NCI-H524 (cell line): ENCODE measurements at regions not wholly inside any gene's neighbourhood (a gene's known extent, or its start where the extent isn't known, plus 50 kb on each side); places are given as distances from the start of the nearest gene placed in this dataset.
"Not testable (repeated sequence)": the region's sequence is repeated elsewhere in the genome, so short reads cannot be mapped to it uniquely, and the experiment has no call there.

Source experiments
- DNase-seq, 2 experiments: peaks; one replicate each; lab custom pipeline; 2025; lab: John Stamatoyannopoulos, UW

GRCh38 chr2:125224830-125225229 is 1199.7 kb downstream of the CNTNAP5 start:
- peak in 1 of 2 experiments; percentile 40 for DNase-seq

DNA sequence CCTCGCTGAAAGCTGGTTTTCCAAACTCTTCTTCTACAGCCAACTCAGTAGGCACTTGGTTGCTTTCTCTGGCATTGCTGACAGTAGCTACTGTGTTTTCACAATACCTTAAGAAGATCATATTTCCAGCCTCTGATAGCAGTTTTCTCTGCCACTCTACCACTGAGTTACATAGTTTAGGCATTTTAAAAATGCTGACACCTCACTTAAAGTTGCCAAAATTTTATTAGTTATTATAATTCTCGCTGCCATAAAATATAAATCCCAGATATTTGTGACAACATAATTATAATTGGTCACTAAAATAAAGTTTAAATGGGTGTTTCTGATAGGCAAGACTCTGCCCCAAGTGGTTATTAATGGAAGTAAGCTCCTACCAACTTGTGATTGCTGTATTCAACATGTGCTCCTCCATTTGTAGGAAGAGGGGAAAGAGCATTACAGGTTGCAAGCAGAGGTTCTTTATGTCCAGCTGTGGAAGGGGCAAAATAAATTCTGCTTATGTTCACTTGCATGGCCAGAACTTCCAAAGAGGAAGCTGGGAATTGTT is 1202.8 kb downstream of the CNTNAP5 start:
- DNase-seq: peak in 1 of 2 experiments; percentile 1

DNA sequence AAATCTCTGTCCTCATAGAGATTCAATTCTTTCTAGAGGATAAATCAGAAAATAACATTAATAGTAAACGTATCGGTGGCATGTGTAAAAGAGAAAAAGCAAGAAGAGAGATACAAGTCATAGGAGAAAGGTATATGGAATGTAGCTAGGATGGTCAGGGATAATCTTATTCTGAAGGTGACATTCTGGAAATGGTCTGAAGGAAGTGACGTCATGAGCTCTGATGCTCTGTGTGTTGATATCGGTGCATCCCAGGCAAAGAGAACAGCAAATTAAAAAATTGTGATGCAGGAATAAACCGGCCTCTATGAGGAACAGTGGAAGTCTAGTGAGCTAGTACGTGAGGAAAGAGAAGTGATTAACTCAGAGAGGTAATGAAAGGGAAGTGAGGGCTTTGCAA is 1215.8 kb downstream of the CNTNAP5 start:
- no peak for DNase-seq

DNA sequence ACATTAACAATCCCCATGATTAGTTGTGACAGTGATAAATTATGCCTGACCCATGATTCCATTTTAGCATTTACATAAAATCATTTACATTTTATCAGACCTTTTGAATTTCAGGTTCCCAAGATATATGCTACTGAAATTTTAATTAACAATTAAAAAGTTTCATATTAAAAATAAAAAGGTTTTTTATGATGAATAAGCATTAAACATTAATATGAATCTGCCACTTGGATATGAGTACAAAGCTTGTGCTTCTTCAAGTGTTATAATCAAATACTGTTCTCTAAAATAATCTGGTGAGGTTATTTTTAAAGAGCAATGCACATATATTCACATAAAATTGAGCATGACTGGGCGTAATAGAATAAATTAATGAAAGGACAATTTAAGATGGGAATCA is 1218.0 kb downstream of the CNTNAP5 start:
- no peak for DNase-seq

DNA sequence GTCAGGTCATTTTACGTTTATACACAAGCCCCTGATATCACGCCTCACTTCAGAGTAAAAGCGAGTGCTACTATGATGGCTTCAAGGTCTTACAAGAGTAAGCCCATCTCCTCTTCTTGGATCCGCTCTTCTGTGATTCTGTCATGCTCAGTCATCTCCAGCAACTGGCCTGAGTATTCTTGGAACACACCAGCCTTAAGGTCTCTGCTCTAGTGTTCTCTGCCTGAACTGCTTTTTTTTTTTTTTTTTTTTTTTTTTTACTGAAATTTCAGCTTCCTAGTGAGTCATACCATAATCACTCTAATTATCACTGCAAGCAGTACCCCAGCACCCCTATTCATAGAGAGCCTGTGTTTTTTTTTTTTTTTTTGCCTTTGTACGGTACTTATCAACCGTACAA is 1228.9 kb downstream of the CNTNAP5 start:
- no peak for DNase-seq

DNA sequence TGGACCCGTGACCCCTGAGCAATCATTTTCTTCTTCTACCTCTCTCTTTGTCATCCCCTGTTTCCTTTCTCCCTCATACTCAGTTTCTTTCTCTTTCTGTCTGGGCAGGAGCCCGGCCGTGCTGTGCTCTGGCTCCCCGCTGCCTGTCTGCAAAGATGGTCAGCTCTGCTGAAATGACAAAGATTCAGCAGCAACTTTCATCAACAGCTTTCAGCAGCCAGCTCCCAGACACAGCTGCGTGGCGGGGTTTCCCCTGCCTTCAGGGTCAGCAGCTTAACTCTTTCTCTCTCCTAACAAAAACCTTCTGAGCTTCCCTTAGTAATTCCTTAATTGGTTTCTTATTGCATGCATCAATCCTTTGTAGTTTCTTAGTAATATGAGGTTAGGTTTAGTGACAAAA is 1234.4 kb downstream of the CNTNAP5 start:
- DNase-seq: no peak

- DNase-seq: not testable (repeated sequence)
These were observed 1235.4 kb downstream of the CNTNAP5 start for GRCh38 chr2:125260366-125260930.

GRCh38 chr2:125264453-125264852 is 1239.4 kb downstream of the CNTNAP5 start:
- no peak for DNase-seq

GRCh38 chr2:125267683-125268082 is 1242.6 kb downstream of the CNTNAP5 start:
- no peak for DNase-seq

DNA sequence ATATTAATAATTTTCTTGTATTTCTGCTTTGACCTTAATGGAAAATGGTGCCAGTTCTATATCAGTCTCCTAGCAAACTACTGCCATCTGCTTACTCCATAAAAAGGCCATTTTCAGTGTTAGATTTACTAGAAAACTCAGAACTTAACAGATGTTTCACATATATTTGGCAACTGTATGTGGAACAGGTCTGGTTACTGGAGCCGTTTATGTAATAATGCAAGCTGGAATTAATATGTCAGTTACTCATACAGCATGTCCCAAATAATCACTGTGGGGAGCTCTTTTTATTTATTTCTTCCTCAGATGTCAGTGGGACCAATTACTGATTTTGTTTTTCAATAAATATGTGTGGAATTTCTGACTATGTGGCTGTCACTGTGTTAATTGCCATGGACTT is 1247.6 kb downstream of the CNTNAP5 start:
- DNase-seq: peak in 1 of 2 experiments; percentile 44

- no peak for DNase-seq
These were observed 1249.6 kb downstream of the CNTNAP5 start for GRCh38 chr2:125274718-125275117.

DNA sequence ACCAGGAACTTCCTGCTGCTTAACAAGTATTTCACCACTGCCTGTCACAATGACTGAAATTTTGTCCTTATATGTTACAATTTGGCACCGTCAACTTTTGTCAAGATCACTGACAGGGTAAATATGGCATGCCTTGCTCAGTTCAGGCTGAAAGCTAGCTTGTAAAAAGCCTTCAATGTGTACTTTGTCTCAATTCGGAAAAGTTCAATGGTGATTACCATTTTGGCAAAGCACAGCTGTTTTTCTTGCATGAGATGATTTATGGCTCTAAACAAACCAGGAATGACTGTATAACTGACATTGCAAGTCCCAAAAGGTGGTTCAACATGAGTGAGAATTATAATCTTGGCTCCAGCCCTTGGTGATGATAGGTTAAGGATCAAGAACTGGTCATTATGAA is 1255.2 kb downstream of the CNTNAP5 start:
- no peak for DNase-seq

- no peak for DNase-seq
These were observed 1256.2 kb downstream of the CNTNAP5 start for GRCh38 chr2:125281242-125281641.

- no peak for DNase-seq
These were observed 1271.7 kb downstream of the CNTNAP5 start for GRCh38 chr2:125296742-125297141.

- DNase-seq: no peak
These were observed 1285.7 kb downstream of the CNTNAP5 start for GRCh38 chr2:125310657-125311364.

DNA sequence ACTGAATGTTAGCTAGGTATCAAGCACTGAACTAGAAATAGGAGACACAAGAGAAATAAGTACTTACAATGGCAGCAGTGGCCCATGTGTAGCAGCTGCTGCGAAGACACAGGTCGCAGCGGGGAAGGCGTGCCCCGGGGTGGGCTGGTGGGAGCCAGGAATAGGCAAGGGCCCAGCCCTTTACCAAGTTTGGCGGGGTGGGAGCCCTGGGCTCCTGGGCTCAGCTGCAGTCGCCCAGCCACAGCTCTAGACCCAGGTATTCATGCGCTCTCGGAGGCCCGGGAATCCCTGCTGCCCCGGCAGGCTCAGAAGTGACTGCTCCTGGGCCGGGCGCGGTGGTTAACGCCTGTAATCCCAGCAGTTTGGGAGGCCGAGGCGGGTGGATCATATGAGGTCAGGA is 1287.3 kb downstream of the CNTNAP5 start:
- no peak for DNase-seq

- no peak for DNase-seq
These were observed 1288.7 kb downstream of the CNTNAP5 start for GRCh38 chr2:125313806-125314205.

DNA sequence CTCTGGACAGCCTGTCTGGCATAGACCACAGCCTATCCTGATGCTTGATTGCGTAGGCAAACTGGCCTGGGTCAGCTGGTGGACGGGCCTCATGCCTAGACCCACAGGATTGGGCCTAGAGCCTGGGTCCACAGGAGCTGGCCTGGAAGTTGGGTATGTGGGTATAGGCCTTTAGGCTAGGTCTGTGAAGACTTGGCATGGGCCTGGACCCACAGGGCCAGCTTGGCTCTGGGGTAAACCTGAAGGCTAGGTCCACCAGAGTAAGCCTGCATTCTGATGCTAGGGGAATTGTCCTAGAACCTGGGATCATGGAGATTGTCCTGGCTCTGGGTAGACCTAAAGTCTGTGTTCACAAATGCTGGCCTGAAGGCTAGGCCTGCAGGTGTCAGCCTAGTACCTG is 1293.7 kb downstream of the CNTNAP5 start:
- DNase-seq: no peak

- no peak for DNase-seq
These were observed 1299.2 kb downstream of the CNTNAP5 start for GRCh38 chr2:125324273-125324672.

DNA sequence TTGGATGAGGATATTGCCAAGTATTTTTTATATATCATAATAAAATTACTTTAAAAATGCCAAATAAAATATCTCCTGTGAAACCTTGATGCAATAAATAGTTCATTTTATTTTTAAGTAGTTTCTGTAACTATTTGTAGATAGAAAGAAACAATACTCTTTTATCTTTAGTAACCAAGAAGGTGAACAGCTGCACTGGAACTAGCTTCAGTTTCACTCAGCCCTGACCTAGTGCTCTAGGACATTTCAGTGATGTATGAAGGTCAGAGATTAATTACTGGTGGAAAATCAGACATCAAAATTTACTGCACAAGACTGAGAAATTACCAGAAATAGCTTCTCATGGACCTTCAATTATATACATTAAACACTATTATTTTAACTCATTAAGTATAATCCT is 1305.0 kb downstream of the CNTNAP5 start:
- no peak for DNase-seq

- DNase-seq: no peak
These were observed 1314.6 kb upstream of the GYPC start for GRCh38 chr2:125341353-125341752.

- not testable (repeated sequence) for DNase-seq
These were observed 1302.4 kb upstream of the GYPC start for GRCh38 chr2:125353542-125353941.

GRCh38 chr2:125364192-125364983 is 1291.6 kb upstream of the GYPC start:
- DNase-seq: no peak
